ENCODE measurements at regions not wholly inside any gene's neighbourhood (a gene's known extent, or its start where the extent isn't known, plus 50 kb on each side); places are given as distances from the start of the nearest gene placed in this dataset.

- no peak for TF ChIP-seq CTCF (IDR thresholded peaks at IDR 0.05; ENCODE audit: low read length, missing control alignments)
- DNase-seq (ENCODE audit: low read depth), result no peak
Measured at GRCh38 chr2:126784621-126785020, 114.1 kb upstream of the TEX51 start.

GRCh38 chr2:126785236-126785635 is 113.5 kb upstream of the TEX51 start:
- DNase-seq (ENCODE audit: low read depth), result no peak
- TF ChIP-seq CTCF (IDR thresholded peaks at IDR 0.05; ENCODE audit: low read length, missing control alignments), result no peak
- H3K4me3 ChIP-seq (replicated peaks; ENCODE audit: low read depth, low read length), result no peak overlapping the region

More at GRCh38 chr2:126784621-126785020, 114.1 kb upstream of the TEX51 start:
- H3K4me3 ChIP-seq (replicated peaks; ENCODE audit: low read depth, low read length), result no peak overlapping the region

- TF ChIP-seq CTCF (IDR thresholded peaks at IDR 0.05; ENCODE audit: low read length, missing control alignments), result no peak
- no peak for DNase-seq (ENCODE audit: low read depth)
- no peak overlapping the region for H3K4me3 ChIP-seq (replicated peaks; ENCODE audit: low read depth, low read length)
Measured at GRCh38 chr2:126785862-126786261, 112.8 kb upstream of the TEX51 start.

DNA sequence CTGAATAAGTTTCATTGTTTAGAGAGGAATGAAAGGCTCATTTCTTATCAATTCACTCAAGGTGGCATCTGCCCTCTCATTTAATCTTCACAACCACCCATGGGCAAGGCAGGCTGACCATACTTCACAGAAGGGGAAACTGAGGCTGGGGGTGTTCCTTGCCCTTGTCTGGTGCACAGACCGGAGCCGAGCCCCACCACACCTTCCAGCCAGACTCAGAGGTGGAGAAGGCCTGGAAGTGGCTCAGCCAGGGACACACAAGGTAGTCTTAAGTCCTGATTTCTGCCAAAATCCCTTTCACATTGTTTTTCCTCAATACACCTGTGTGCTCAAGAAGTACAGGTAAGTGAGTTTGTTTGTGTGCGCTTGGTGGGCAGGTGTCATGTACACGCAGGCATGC is 111.9 kb upstream of the TEX51 start:
- no peak for TF ChIP-seq CTCF (IDR thresholded peaks at IDR 0.05; ENCODE audit: low read length, missing control alignments)
- DNase-seq (ENCODE audit: low read depth), result no peak
- no peak overlapping the region for H3K4me3 ChIP-seq (replicated peaks; ENCODE audit: low read depth, low read length)

DNA sequence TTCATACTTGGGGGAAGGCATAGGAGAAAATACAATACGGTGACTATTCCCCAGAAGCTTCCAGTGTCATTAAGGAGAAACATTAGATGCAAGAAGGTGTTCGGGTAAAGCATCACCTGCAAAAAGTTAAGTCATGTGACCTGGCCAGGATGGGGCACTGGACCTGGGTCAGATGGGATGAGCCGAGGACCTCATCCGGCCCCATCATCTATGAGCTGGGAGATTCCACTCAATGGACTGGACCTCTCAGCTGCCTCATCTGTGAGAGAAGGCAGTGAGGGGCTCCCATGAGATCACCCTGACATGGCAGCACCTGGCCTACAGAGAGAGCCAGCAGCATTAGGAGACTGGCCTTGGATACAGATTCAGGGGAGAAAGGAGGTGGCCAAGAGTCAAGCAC is 111.4 kb upstream of the TEX51 start:
- no peak for TF ChIP-seq CTCF (IDR thresholded peaks at IDR 0.05; ENCODE audit: low read length, missing control alignments)
- DNase-seq (ENCODE audit: low read depth), result no peak
- H3K4me3 ChIP-seq (replicated peaks; ENCODE audit: low read depth, low read length), result no peak overlapping the region

DNA sequence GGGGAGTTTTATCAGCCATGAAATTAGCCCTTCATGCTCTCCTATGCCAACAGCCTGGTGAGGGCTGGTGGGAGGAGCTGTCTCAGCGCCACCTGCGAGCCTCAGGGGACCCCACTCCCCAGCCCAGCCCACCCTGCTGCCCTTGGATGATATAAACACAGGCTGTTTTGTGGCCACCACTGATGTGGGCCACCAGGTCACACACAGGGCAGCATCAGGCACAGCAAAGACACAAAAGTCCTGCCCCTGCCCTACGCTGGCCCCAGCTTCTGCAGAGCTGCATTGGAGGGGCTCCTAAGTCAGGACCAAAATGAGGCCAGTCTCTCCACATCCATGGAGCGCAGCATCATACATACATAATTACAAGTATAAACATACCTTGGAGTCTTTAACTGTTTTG is 110.6 kb upstream of the TEX51 start:
- no peak overlapping the region for H3K4me3 ChIP-seq (replicated peaks; ENCODE audit: low read depth, low read length)
- no peak for TF ChIP-seq CTCF (IDR thresholded peaks at IDR 0.05; ENCODE audit: low read length, missing control alignments)
- DNase-seq (ENCODE audit: low read depth), result no peak

- DNase-seq (ENCODE audit: low read depth), result no peak
- no peak overlapping the region for H3K4me3 ChIP-seq (replicated peaks; ENCODE audit: low read depth, low read length)
- no peak for TF ChIP-seq CTCF (IDR thresholded peaks at IDR 0.05; ENCODE audit: low read length, missing control alignments)
Measured at GRCh38 chr2:126788652-126789051, 110.0 kb upstream of the TEX51 start.
